ENCODE measurements at regions not wholly inside any gene's neighbourhood (a gene's known extent, or its start where the extent isn't known, plus 50 kb on each side); places are given as distances from the start of the nearest gene placed in this dataset.
"Not testable (repeated sequence)": the region's sequence is repeated elsewhere in the genome, so short reads cannot be mapped to it uniquely, and the experiment has no call there.

DNA sequence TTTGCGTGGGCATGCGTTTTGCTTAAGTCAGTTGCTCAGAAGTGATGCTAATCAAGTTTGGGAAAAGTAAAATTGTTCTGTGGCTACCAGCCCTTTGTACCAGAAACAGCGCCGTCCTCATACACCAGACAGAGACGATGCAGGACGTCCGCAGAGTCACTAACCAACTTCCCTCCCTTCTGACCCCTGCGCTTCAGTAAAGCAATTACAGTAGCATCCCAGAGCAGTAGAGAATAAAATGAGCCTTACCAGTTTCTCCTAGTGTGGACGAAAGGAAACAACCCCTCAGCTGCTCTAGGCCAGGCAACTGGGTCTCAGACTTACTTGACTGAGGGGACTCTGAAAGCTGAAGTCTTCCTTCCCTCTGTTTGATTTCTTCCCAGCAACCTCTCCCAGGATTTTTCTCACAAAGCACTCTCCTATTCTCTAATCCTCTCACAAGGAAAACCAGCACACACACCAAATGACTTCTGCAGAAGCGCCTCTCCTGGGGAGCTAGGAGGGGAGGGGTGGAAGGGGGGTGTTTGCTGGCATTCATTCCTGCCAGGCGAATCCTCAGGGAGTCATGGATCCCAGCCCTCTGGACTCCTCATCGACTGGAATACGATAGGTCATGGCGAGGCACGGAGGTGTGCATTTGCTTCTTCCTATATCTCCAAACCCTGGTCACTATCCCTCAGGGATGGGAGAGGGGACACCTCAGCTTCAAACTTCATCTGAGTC, 56.0 kb upstream of the MID1 start:
- no peak for DNase-seq
- no peaks in the 10 kb centered on the region for H3K9me3 Mint-ChIP-seq
- no peaks in the 10 kb centered on the region for H3K4me1 Mint-ChIP-seq
- H3K4me3 Mint-ChIP-seq, result no peak overlapping the region
- no peak for ATAC-seq
- H3K27me3 Mint-ChIP-seq, result no peaks in the 10 kb centered on the region
- H3K27ac Mint-ChIP-seq, result no peak overlapping the region

DNA sequence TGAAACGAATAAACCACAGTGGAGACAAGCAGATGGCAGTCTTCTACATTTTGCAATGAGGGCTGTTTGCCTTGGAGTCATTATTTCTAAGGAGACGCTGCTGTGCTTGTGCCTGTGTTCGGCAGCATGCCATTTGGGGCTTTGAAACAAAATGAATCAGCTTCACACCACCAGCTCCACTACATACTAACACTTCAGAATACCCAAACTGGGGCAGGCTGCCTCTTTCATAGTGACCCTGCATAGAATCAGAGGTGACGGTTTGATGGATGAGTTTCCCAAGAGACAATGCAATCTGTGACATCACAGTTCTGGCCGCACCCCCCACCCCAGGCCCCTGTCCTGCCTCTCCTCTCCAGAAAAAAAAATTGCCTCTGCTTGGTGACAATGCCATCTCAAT, 57.1 kb upstream of the MID1 start:
- H3K4me1 Mint-ChIP-seq, result no peaks in the 10 kb centered on the region
- no peaks in the 10 kb centered on the region for H3K27me3 Mint-ChIP-seq
- no peaks in the 10 kb centered on the region for H3K9me3 Mint-ChIP-seq
- DNase-seq (no peak), ATAC-seq (no peak)
- H3K4me3 Mint-ChIP-seq, result no peak overlapping the region
- H3K27ac Mint-ChIP-seq, result no peak overlapping the region

DNA sequence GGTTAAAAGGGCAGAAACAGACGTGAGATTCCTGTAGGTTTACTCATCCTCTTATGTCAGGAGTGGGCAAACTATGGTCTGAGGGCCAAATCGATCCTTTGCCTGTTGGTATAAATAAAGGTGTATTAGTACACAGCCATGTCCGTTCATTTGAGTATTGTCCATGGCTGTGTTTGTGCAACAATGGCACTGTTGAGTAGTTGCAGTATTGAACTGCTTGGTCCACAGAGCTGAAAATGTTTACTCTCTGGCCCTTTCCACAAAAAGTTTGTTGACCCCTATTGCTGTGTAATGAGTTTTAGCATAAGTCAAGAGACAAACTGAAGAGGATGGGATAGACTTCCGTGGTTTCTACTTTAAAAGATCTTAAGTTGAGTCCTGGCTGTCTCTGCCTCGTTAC, 59.0 kb upstream of the MID1 start:
- no peak overlapping the region for H3K4me3 Mint-ChIP-seq
- H3K27me3 Mint-ChIP-seq, result no peaks in the 10 kb centered on the region
- no peaks in the 10 kb centered on the region for H3K4me1 Mint-ChIP-seq
- DNase-seq, result no peak
- ATAC-seq, result no peak
- H3K27ac Mint-ChIP-seq, result no peak overlapping the region
- H3K9me3 Mint-ChIP-seq, result no peaks in the 10 kb centered on the region

DNA sequence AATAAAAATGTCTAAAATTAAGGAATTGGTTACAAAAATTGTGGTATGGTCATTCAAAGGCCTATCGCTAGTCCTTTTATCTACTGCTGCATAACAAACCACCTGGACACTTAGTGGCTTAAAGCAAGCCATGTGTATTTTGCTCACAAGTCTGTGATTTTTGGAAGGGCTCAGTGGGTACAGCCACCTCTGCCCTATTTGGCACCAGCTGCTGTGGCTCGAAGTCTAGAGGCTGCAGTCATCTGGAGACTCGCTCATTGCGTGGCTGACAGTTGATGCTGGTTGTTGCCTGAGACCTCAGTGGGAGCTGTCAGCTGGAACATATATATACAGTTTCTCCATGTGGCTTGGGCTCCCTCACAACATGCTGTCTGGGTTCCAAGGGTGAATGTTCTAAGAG, 60.8 kb upstream of the MID1 start:
- H3K9me3 Mint-ChIP-seq, result no peaks in the 10 kb centered on the region
- no peak overlapping the region for H3K4me3 Mint-ChIP-seq
- ATAC-seq (no peak), DNase-seq (no peak)
- no peaks in the 10 kb centered on the region for H3K4me1 Mint-ChIP-seq
- H3K27ac Mint-ChIP-seq, result no peak overlapping the region
- no peaks in the 10 kb centered on the region for H3K27me3 Mint-ChIP-seq

DNA sequence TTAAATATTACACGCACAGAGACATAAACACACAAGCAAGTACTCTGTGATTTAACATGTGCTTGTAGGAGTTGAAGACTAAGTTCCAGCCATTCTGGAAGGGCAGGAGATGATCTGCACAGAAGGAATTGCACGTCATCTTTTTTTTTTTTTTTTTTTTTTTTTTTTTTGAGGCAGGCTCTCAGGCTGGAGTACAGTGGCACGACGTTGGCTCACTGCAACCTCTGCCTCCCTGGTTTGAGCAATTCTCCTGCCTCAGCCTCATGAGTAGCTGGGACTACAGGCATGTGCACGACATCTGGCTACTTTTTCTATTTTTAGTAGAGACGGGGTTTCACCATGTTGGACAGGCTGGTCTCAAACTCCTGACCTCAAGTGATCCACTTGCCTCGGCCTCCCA, 63.2 kb upstream of the MID1 start:
- H3K9me3 Mint-ChIP-seq, H3K4me3 Mint-ChIP-seq, H3K27ac Mint-ChIP-seq, ATAC-seq, H3K4me1 Mint-ChIP-seq, DNase-seq, H3K27me3 Mint-ChIP-seq: not testable (repeated sequence)

DNA sequence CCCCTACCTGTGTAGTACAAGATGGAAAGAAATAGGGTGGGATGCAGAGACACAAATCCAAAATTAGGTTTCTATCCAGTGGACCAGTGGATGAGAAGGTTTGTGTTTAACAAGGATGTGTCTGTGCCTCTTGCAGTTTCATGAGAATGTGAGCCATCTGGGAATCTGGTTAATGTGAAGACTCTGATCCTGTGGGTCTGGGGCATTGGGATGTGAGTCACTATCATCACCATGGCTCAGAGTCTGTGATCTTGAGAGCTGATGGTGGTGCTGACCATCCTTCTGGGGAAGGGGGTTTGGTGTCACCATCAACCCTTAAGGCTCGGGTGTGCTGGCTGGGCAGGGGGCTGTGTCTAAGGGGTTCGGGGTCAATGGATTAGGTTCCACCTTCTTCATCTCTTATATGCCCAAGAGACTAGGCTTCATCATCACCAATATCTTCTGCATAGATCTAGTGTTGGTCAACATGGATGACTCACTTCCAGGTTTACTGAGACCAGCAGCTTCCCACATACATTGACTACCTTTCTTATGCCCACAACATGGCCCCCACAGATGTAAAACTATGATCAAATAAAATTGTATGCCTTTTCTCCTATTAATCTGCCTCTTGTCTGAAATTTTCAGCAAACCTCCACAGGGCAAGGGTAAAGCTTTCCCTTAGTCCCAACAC, 65.7 kb upstream of the MID1 start:
- ATAC-seq, result no peak
- Mint-ChIP-seq H3K27me3 (no peaks in the 10 kb centered on the region), H3K27ac (no peak overlapping the region)

DNA sequence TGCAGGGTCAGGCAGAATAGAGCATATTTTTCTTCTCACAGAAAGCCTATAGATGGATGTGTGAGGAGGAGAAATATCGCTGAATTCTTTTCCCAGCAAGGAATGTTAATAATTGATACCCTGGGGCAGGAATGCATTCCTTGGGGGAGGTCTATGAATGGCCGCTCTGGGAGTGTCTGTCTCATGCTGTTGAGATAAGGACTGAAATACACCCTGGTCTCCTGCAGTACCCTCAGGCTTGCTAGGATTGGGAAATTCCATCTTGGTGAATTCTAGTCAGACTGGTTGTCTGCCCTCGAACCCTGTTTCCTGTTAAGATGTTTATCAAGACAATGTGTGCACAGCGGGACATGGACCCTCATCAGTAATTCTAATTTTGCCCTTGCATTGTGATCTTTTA, 71.4 kb upstream of the MID1 start:
- not testable (repeated sequence) for H3K4me3 Mint-ChIP-seq, H3K27me3 Mint-ChIP-seq, H3K4me1 Mint-ChIP-seq, H3K9me3 Mint-ChIP-seq, H3K27ac Mint-ChIP-seq, ATAC-seq, DNase-seq

More for the DNA sequence above, 65.7 kb upstream of the MID1 start:
- no peaks in the 10 kb centered on the region for H3K9me3 Mint-ChIP-seq
- H3K4me3 Mint-ChIP-seq, result no peak overlapping the region
- no peaks in the 10 kb centered on the region for H3K4me1 Mint-ChIP-seq
- DNase-seq, result no peak

DNA sequence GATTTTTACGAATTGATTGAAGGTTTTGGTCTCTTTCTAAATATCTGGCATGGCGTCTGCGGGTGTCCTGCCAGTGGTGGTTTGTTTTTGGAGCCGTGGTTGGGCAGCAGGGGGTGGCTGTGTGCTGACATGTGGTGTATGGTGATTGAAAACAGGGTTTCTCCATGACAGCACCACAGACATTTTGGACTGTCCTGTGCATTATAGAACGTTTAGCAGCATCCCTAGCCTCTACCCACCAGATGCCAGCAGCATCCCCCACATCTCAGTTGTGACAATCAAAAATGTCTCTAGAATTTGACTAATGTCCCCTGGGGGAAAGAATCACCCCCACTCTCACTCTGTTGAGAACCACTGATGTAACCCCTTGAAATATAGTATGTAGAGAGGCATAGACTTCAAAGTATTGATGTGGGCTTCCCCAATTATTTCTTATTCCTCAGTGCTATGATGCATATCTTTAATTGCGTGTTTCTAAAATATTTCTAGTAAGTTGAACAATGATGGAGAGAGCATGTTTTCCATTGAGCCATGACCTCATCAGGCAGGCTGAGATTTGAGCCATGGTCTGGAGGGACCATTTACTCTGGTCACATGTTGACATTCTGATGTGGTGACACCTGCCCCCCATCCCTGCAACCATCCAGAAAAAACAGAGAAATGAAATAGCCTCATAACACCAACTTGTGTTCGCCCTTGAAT, 77.4 kb upstream of the MID1 start:
- Mint-ChIP-seq H3K27ac (no peak overlapping the region), H3K9me3 (no peaks in the 10 kb centered on the region), H3K27me3 (no peaks in the 10 kb centered on the region), H3K4me1 (no peaks in the 10 kb centered on the region), H3K4me3 (no peak overlapping the region)
- DNase-seq (no peak), ATAC-seq (no peak)

DNA sequence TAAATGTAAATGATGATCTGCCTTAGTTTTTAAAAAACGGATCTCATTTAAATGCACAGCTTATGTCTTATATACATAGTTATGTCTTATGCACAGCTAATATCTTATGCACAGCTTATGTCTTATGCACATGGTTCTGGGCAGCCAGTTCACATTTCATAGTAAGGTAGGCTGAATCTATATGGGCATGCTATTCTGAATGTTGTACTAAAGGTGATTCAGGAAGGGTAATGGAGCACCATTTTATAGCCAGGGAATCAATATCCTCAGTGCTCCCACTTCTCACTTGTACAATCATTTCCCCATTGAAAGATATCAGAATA, 77.9 kb upstream of the MID1 start:
- Mint-ChIP-seq H3K9me3 (no peaks in the 10 kb centered on the region), H3K4me3 (no peak overlapping the region), H3K4me1 (no peaks in the 10 kb centered on the region), H3K27ac (no peak overlapping the region), H3K27me3 (no peaks in the 10 kb centered on the region)
- no peak for DNase-seq
- no peak for ATAC-seq

DNA sequence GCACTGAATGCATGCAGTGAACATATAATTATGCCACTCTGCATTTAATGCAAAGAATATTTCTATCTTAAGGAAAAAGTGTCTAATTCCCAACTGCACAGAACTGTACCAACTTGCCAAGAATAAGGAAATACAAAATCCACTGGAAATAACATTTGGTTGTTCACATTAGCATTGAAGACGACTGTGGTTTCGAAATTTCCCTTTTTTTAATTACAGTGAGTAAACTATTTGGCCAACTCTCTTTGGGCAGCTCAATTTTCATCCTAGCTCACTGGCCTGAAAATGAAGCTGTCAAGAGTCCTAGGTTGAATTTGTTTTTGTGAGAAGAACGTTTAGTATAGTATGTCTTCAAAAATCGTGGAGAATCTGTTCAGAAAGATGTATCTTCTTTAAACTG, 81.6 kb upstream of the MID1 start:
- no peak for ATAC-seq
- DNase-seq, result no peak
- Mint-ChIP-seq H3K27ac (no peak overlapping the region), H3K4me3 (no peak overlapping the region), H3K9me3 (no peaks in the 10 kb centered on the region), H3K27me3 (no peaks in the 10 kb centered on the region), H3K4me1 (no peaks in the 10 kb centered on the region)

DNA sequence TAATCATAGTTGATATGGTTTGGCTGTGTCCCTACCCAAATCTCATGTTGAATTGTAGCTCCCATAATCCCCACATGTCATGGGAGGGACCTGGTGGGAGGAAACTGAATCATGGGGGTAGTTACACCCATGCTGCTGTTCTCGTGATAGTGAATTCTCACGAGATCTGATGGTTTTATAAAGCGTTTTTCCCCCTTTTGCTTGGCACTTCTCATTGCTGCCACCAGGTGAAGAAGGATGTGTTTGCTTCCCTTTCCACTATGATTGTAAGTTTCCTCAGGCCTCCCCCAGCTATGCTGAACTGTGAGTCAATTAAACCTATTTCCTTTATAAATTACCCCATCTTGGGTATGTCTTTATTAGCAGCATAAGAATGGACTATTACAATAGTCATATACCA, 86.0 kb upstream of the MID1 start:
- H3K4me1 Mint-ChIP-seq, DNase-seq, H3K27ac Mint-ChIP-seq, H3K4me3 Mint-ChIP-seq, H3K27me3 Mint-ChIP-seq, H3K9me3 Mint-ChIP-seq, ATAC-seq: not testable (repeated sequence)

DNA sequence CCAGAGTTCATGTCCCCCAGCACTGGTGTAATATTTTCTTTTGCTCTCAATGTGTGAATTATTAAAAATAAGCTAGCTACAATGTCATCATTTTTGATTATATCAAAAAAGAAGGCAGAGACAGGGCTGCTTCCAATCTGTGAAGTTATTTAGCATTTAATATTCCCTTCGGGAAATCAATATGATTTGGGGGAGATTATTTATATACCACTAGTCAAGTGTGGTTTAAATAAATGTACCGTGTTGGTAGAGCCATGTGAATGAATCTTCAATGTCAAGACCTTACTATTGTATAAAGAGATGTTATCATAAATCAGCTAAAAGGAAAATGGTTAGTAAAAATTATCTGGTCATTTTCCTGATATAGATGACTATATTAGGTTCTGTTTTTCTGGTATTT, 87.4 kb upstream of the MID1 start:
- H3K27me3 Mint-ChIP-seq, result no peaks in the 10 kb centered on the region
- no peaks in the 10 kb centered on the region for H3K9me3 Mint-ChIP-seq
- H3K4me1 Mint-ChIP-seq, result no peaks in the 10 kb centered on the region
- DNase-seq (no peak), ATAC-seq (no peak)
- H3K27ac Mint-ChIP-seq, result no peak overlapping the region
- H3K4me3 Mint-ChIP-seq, result no peak overlapping the region

DNA sequence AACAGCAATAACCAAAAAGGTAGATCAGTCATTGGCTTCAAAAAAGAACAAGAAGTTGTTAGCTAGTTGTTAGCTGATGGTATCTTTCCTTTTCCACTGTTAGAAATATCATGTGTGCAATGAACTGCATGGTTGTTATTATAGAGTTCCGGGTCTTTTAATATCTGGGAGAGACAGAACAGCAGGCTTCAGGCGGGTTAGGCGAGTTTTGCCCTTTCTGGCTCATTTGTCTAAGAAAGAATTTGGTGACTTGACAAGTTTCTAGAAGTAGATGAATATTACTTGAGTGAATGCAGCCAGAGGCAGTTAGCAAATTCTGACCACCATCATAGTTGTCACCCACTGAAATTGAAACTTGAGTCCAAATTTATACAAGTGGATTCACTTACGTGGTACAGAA, 88.9 kb upstream of the MID1 start:
- no peaks in the 10 kb centered on the region for H3K9me3 Mint-ChIP-seq
- ATAC-seq (no peak), DNase-seq (no peak)
- no peaks in the 10 kb centered on the region for H3K27me3 Mint-ChIP-seq
- H3K4me3 Mint-ChIP-seq, result no peak overlapping the region
- H3K4me1 Mint-ChIP-seq, result no peaks in the 10 kb centered on the region
- H3K27ac Mint-ChIP-seq, result no peak overlapping the region

DNA sequence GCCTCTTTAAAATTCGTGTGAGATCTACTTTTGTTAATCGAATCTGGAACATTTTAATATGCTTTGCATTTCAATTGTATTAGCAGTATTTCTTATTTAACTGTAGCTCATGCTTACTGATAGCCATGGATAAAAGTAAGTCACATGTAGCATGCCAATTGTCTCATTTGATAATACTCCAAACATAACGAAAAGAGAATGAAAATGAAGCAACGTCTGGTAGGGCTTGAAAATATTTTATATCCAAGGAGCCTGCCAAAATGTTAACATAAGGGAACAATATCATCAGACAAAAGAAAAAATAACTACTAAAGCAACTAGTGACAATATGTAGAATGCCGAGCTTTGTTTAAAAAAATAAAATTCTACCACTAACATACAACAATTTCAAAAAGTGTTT, 94.1 kb upstream of the MID1 start:
- no peaks in the 10 kb centered on the region for H3K4me1 Mint-ChIP-seq
- DNase-seq, result no peak
- H3K4me3 Mint-ChIP-seq, result no peak overlapping the region
- H3K9me3 Mint-ChIP-seq, result no peaks in the 10 kb centered on the region
- H3K27me3 Mint-ChIP-seq, result no peaks in the 10 kb centered on the region
- no peak for ATAC-seq
- no peak overlapping the region for H3K27ac Mint-ChIP-seq

DNA sequence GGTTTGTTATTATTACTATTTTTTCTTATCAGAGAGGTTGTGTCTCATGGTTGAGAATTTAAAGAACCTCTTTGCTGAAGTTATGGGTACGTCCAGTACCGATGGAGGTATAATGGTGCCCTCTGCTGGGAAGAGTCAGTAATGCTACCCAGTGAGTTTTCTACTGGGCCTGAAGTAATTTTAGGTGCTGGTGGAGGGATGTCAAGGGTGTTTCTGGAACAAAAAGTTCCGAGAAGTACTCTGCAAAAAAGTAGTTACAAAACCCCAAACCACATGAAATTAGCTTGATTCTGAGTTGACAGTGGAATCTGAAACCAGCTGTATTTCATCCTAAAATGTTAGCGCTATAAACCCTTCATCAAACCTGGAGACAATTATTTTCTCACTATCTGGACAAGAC, 102.5 kb upstream of the MID1 start:
- Mint-ChIP-seq H3K27ac (no peak overlapping the region), H3K4me1 (no peaks in the 10 kb centered on the region), H3K4me3 (no peak overlapping the region), H3K27me3 (no peaks in the 10 kb centered on the region), H3K9me3 (no peaks in the 10 kb centered on the region)
- DNase-seq (peak; percentile 7 to 9), ATAC-seq (no peak)

DNA sequence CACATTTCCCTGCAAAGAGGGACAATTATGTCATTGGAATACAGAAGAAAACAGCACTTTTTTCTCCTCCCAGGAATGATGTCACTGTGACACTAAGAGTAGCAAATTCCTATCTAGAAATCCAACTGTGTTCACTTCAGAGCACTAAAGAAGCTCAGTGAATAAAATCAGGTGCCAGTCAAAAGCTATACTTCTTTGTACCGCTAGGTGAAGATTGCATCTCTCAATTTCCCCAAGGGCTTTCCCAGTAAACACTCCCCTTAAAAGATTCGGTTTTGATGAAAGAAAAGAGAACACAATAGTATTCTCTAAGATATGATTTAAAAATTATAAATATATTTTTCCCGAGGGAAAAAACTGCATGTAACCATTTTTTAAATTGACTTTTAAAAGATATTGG, 104.7 kb upstream of the MID1 start:
- Mint-ChIP-seq H3K4me3 (no peak overlapping the region), H3K9me3 (no peaks in the 10 kb centered on the region), H3K27ac (no peak overlapping the region), H3K4me1 (no peaks in the 10 kb centered on the region), H3K27me3 (no peaks in the 10 kb centered on the region)
- DNase-seq, result no peak
- no peak for ATAC-seq
